WTC11 (cell line): ENCODE measurements at regions not wholly inside any gene's neighbourhood (a gene's known extent, or its start where the extent isn't known, plus 50 kb on each side); places are given as distances from the start of the nearest gene placed in this dataset.
"Not testable (repeated sequence)": the region's sequence is repeated elsewhere in the genome, so short reads cannot be mapped to it uniquely, and the experiment has no call there.

Experiments used
- ATAC-seq: fragments of 200-7000 bp; cut with Tn5 transposase; 2 replicates; pipeline ENCODE4 v1.10.0; 2021; ENCODE audit warnings: mild to moderate bottlenecking, moderate library complexity
- CTCF ChIA-PET: fragments of 300-600 bp; sonication (Branson Sonifier 250); formaldehyde crosslinking; loops from one replicate; lab custom pipeline; 2021; ENCODE audit warnings: antibody characterized with exemption; lab: Charles Lee
- POLR2A ChIA-PET: fragments of 350-600 bp; sonication (Branson Sonifier 250); formaldehyde crosslinking; loops from one replicate; lab custom pipeline; 2021; ENCODE audit warnings: antibody characterized with exemption; lab: Charles Lee
- DNase-seq: peaks from one replicate; pipeline ENCODE4 v3.0.0; 2021; ENCODE audit warnings: low spot score
- H3K27ac Mint-ChIP-seq: 2 replicates; pipeline ENCODE4 v1.8.0; 2021; ENCODE audit warnings: mixed read lengths
- H3K27me3 Mint-ChIP-seq: 2 replicates; pipeline ENCODE4 v1.8.0; 2021; ENCODE audit warnings: low read depth, mild to moderate bottlenecking, moderate library complexity, mixed read lengths
- H3K36me3 Mint-ChIP-seq: 2 replicates; pipeline ENCODE4 v1.8.0; 2021; ENCODE audit warnings: mixed read lengths
- H3K4me1 Mint-ChIP-seq: 2 replicates; pipeline ENCODE4 v1.8.0; 2022; ENCODE audit warnings: mixed read lengths
- H3K4me3 Mint-ChIP-seq: 2 replicates; pipeline ENCODE4 v1.8.0; 2021; ENCODE audit warnings: mild to moderate bottlenecking, moderate library complexity, mixed read lengths
- H3K9me3 Mint-ChIP-seq: 2 replicates; pipeline ENCODE4 v1.8.0; 2021; ENCODE audit warnings: mixed read lengths
- AFF4 ChIP-seq: sonication (generic); formaldehyde crosslinking; IDR thresholded peaks from 2 replicates; pipeline ENCODE4 v1.8.1; 2023; ENCODE audit warnings: mild to moderate bottlenecking, missing genetic modification reagents, borderline replicate concordance
- CTCF ChIP-seq: fragments of 200-600 bp; IDR thresholded peaks from 2 replicates; pipeline ENCODE4 v1.8.0; 2022; ENCODE audit warnings: antibody characterized with exemption
- ERG ChIP-seq: fragments of 250-450 bp; sonication (Bioruptor Pico); IDR thresholded peaks from 2 replicates; pipeline ENCODE4 v1.8.0; 2021; ENCODE audit warnings: mild to moderate bottlenecking
- FOXJ3 ChIP-seq: sonication (generic); formaldehyde crosslinking; IDR thresholded peaks from 2 replicates; pipeline ENCODE4 v1.9.0; 2021; ENCODE audit warnings: missing genetic modification reagents, mild to moderate bottlenecking, borderline replicate concordance
- FOXP1 ChIP-seq: sonication (generic); formaldehyde crosslinking; IDR thresholded peaks from 2 replicates; pipeline ENCODE4 v1.8.0; 2022; ENCODE audit warnings: missing genetic modification reagents, mild to moderate bottlenecking, moderate library complexity, borderline replicate concordance
- HMGXB4 ChIP-seq: sonication (generic); formaldehyde crosslinking; IDR thresholded peaks from 2 replicates; pipeline ENCODE4 v1.8.1; 2023; ENCODE audit warnings: mild to moderate bottlenecking, moderate library complexity, missing genetic modification reagents
- MLX ChIP-seq: sonication (generic); formaldehyde crosslinking; IDR thresholded peaks from 2 replicates; pipeline ENCODE4 v1.8.1; 2023; ENCODE audit warnings: mild to moderate bottlenecking, missing genetic modification reagents, moderate library complexity
- MXD4 ChIP-seq: fragments of 250-450 bp; sonication (Bioruptor Pico); IDR thresholded peaks from 2 replicates; pipeline ENCODE4 v1.8.0; 2021; ENCODE audit warnings: mild to moderate bottlenecking, moderate library complexity, borderline replicate concordance
- NR1H2 ChIP-seq: sonication (generic); formaldehyde crosslinking; IDR thresholded peaks from 2 replicates; pipeline ENCODE4 v1.9.0; 2021; ENCODE audit warnings: mild to moderate bottlenecking, moderate library complexity, missing genetic modification reagents
- TEAD4 ChIP-seq: sonication (generic); formaldehyde crosslinking; IDR thresholded peaks from 2 replicates; pipeline ENCODE4 v1.8.0; 2022; ENCODE audit warnings: mild to moderate bottlenecking, missing genetic modification reagents
- USF2 ChIP-seq: sonication (generic); formaldehyde crosslinking; IDR thresholded peaks from 2 replicates; pipeline ENCODE4 v1.8.1; 2023; ENCODE audit warnings: mild to moderate bottlenecking, missing genetic modification reagents, moderate library complexity
- ZMAT4 ChIP-seq: fragments of 250-450 bp; sonication (Bioruptor Pico); IDR thresholded peaks from 2 replicates; pipeline ENCODE4 v1.9.0; 2021; ENCODE audit warnings: mild to moderate bottlenecking
- ZNF317 ChIP-seq: sonication (generic); formaldehyde crosslinking; IDR thresholded peaks from 2 replicates; pipeline ENCODE4 v1.8.1; 2023; ENCODE audit warnings: low read depth, mild to moderate bottlenecking, moderate library complexity, missing genetic modification reagents, borderline replicate concordance
- ZNF512 ChIP-seq: sonication (generic); formaldehyde crosslinking; IDR thresholded peaks from 2 replicates; pipeline ENCODE4 v1.8.1; 2022; ENCODE audit warnings: missing genetic modification reagents, borderline replicate concordance

- TF ChIP-seq ERG (no peak), FOXP1 (no peak), USF2 (CRISPR knock-in tag) (no peak), AFF4 (CRISPR knock-in tag) (no peak), ZNF317 (CRISPR knock-in tag) (no peak), MXD4 (CRISPR knock-in tag) (no peak), TEAD4 (CRISPR knock-in tag) (no peak), NR1H2 (CRISPR knock-in tag) (no peak)
- TF ChIP-seq, all 79 proteins: peak for 0
These were observed 266.0 kb upstream of the BTG1 start (continued) for GRCh38 chr12:92411687-92412086.

GRCh38 chr12:92408072-92408900 is 262.6 kb upstream of the BTG1 start:
- TF ChIP-seq FOXJ3 (CRISPR knock-in tag): no peak
- TF ChIP-seq HMGXB4 (CRISPR knock-in tag): no peak
- no peak for TF ChIP-seq ZMAT4 (CRISPR knock-in tag)
- 0 out of 2 replicates have a peak, but pooled peaks have one; percentile 19 for TF ChIP-seq CTCF
- no peak for TF ChIP-seq ZNF512 (CRISPR knock-in tag)
- no peak for TF ChIP-seq MLX
- no peak for TF ChIP-seq MXD4 (CRISPR knock-in tag)
- TF ChIP-seq, all 79 proteins: peak for 1
- Mint-ChIP-seq H3K36me3 (peaks cover 9% of the 10 kb centered on the region), H3K4me3 (no peak overlapping the region), H3K27me3 (no peaks in the 10 kb centered on the region), H3K27ac (no peak overlapping the region), H3K4me1 (peaks cover 22% of the 10 kb centered on the region), H3K9me3 (peaks cover 16% of the 10 kb centered on the region)
- DNase-seq (peak; percentile 55), ATAC-seq (peak; percentile 88)
- ChIA-PET POLR2A (interaction anchor here (1.1 kb wide), 1 partner anchor 263 kb away, joined by 3 read pairs; the partner anchor contains the start of gene BTG1), CTCF (interaction anchor here (2.6 kb wide), 1 partner anchor 1026 kb away, joined by 12 read pairs; no protein-coding TSS in a partner anchor)

GRCh38 chr12:92406404-92407070 is 260.9 kb upstream of the BTG1 start:
- CTCF ChIA-PET, DNase-seq, H3K27ac Mint-ChIP-seq, H3K36me3 Mint-ChIP-seq, H3K4me1 Mint-ChIP-seq, POLR2A ChIA-PET, ATAC-seq, H3K27me3 Mint-ChIP-seq, H3K4me3 Mint-ChIP-seq: not testable (repeated sequence)
- peaks cover 16% of the 10 kb centered on the region for H3K9me3 Mint-ChIP-seq

GRCh38 chr12:92405801-92406251 is 260.2 kb upstream of the BTG1 start:
- ATAC-seq, H3K27ac Mint-ChIP-seq, CTCF ChIA-PET, H3K36me3 Mint-ChIP-seq, DNase-seq, POLR2A ChIA-PET, H3K4me3 Mint-ChIP-seq, H3K27me3 Mint-ChIP-seq, H3K4me1 Mint-ChIP-seq: not testable (repeated sequence)
- peaks cover 16% of the 10 kb centered on the region for H3K9me3 Mint-ChIP-seq
